ENCODE measurements at regions not wholly inside any gene's neighbourhood (a gene's known extent, or its start where the extent isn't known, plus 50 kb on each side); places are given as distances from the start of the nearest gene placed in this dataset.

DNA sequence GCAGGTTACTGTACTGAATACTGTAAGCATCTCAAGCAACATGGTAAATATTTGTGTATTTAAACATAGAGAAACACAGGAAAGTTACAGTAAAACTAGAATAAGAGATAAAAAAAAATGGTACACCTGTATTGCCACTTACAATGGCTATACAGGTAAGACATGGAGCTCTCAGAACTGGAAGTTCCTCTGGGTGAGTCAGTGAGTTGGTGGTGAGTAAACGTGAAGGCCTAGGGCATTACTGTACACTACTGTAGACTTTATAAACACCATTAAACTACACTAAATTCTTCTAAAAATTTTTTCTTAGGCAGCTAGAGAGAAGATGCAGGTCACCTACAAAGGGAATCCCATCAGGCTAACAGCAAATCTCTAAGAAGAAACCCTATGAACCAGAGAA is 872.9 kb downstream of the TAF11L14 start:
- Histone ChIP-seq H3F3A (ENCODE audit: insufficient read depth) (no peaks in the 10 kb centered on the region), H3K4me3 (no peak overlapping the region), H3K4me1 (ENCODE audit: insufficient read depth) (no peaks in the 10 kb centered on the region), H3K36me3 (ENCODE audit: low read depth) (no peaks in the 10 kb centered on the region), H3K79me2 (ENCODE audit: insufficient read depth) (no peaks in the 10 kb centered on the region), H3K4me2 (ENCODE audit: unreplicated experiment) (no peak overlapping the region), H3K9me2 (ENCODE audit: insufficient read depth) (no peaks in the 10 kb centered on the region), H4K20me1 (ENCODE audit: insufficient read depth) (no peaks in the 10 kb centered on the region; the same call in 1 of the 2 replicates), H3K9me3 (ENCODE audit: low read depth) (no peaks in the 10 kb centered on the region), H2AFZ (no peak overlapping the region), H3K27ac (no peak overlapping the region), H3K9ac (no peak overlapping the region), H3K27me3 (replicated peaks; ENCODE audit: insufficient read depth) (no peaks in the 10 kb centered on the region)
- 7 to 24% methylated on average over 1 of the region's 1 CpG for WGBS, 2 experiments (ENCODE audit: low coverage in 1 of 2, low lambda C conversion rate in 2 of 2, missing lambda C conversion rate in 2 of 2)
- no peak for TF ChIP-seq EZH2 (IDR thresholded peaks at IDR 0.05; ENCODE audit: insufficient read depth, poor library complexity, severe bottlenecking)
- no peak for TF ChIP-seq EZH2phosphoT487 (IDR thresholded peaks at IDR 0.05; ENCODE audit: insufficient read depth, low read depth)
- in situ Hi-C loops (cut with MboI) = no loop called here
- no peak for DNase-seq

DNA sequence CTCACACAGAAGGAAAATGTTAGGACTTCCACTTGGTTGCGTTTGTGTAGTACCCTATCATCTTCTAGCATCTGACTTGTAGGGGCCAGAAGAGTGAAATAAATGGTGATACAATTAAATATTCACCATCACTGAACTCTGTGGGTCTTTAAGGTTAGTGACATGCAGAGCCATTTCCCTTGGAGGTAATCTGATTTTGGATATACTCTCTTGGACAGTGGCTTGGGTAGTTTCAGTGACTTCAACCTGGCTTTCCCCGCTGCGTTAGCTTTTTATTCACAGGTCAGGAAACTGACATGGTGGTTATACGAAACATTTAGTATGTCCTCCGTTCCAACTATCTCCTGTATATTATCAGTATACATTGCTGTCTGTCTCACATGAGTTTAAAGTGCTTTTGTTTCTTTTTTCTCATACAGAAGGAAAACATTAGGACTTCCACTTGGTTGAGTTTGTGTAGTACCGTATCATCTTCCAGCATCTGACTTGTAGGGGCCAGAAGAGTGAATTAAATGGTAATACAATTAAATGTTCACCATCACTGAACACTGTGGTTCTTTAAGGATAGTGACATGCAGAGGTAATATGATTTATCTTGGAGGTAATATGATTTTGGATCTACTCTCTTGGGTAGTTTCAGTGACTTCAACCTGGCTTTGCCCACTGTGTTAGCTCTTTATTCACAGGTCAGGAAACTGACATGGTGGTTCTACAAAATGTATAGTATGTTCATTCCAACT is 883.6 kb downstream of the TAF11L14 start:
- no peak for DNase-seq
- H3K4me3 ChIP-seq = no peak overlapping the region
- no peaks in the 10 kb centered on the region for H3F3A ChIP-seq (ENCODE audit: insufficient read depth)
- H3K9ac ChIP-seq = no peak overlapping the region
- no peaks in the 10 kb centered on the region for H3K36me3 ChIP-seq (ENCODE audit: low read depth)
- no peaks in the 10 kb centered on the region for H4K20me1 ChIP-seq (ENCODE audit: insufficient read depth)
- H3K4me1 ChIP-seq (ENCODE audit: insufficient read depth) = no peaks in the 10 kb centered on the region
- TF ChIP-seq EZH2phosphoT487 (IDR thresholded peaks at IDR 0.05; ENCODE audit: insufficient read depth, low read depth) (no peak), EZH2 (IDR thresholded peaks at IDR 0.05; ENCODE audit: insufficient read depth, poor library complexity, severe bottlenecking) (no peak)
- H3K4me2 ChIP-seq (ENCODE audit: unreplicated experiment) = no peak overlapping the region
- no peak overlapping the region for H3K27ac ChIP-seq
- no peaks in the 10 kb centered on the region for H3K27me3 ChIP-seq (replicated peaks; ENCODE audit: insufficient read depth)
- H3K79me2 ChIP-seq (ENCODE audit: insufficient read depth) = no peaks in the 10 kb centered on the region
- no peaks in the 10 kb centered on the region for H3K9me3 ChIP-seq (ENCODE audit: low read depth)
- H3K9me2 ChIP-seq (ENCODE audit: insufficient read depth) = no peaks in the 10 kb centered on the region
- in situ Hi-C loops (cut with MboI) = no loop called here
- no peak overlapping the region for H2AFZ ChIP-seq
- WGBS, 2 experiments (ENCODE audit: low coverage in 1 of 2, low lambda C conversion rate in 2 of 2, missing lambda C conversion rate in 2 of 2) = 31 to 37% methylated on average over 6 of the region's 6 CpGs

DNA sequence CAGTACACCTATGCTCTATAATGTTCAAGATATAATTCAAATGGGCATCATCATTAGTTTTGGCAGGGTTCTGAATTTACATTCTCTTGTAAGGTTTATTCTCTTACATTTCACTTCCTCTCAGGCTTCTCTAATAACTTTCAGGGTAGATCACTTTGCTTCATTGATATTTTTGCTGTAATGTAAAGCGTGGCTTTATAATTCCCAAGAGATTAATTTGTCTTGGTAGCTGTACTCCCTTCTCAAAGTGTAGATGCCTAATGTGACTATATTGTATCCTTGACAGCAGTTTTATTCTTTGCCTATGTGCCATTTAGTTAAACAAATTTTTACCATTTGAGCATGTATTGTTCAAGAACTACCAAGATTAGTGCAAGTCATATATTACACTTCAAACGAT is 889.1 kb downstream of the TAF11L14 start:
- Histone ChIP-seq H4K20me1 (ENCODE audit: insufficient read depth) (no peaks in the 10 kb centered on the region), H3K9me3 (ENCODE audit: low read depth) (no peaks in the 10 kb centered on the region), H3K27me3 (replicated peaks; ENCODE audit: insufficient read depth) (no peaks in the 10 kb centered on the region), H3K36me3 (ENCODE audit: low read depth) (no peaks in the 10 kb centered on the region), H3K27ac (no peak overlapping the region), H3F3A (ENCODE audit: insufficient read depth) (no peaks in the 10 kb centered on the region), H3K4me1 (ENCODE audit: insufficient read depth) (no peaks in the 10 kb centered on the region), H3K79me2 (ENCODE audit: insufficient read depth) (no peaks in the 10 kb centered on the region), H3K4me2 (ENCODE audit: unreplicated experiment) (no peak overlapping the region), H3K9me2 (ENCODE audit: insufficient read depth) (no peaks in the 10 kb centered on the region), H3K4me3 (no peak overlapping the region), H2AFZ (no peak overlapping the region), H3K9ac (no peak overlapping the region)
- 31% methylated on average over 2 of the region's 2 CpGs for WGBS, 2 experiments (ENCODE audit: low coverage in 1 of 2, low lambda C conversion rate in 2 of 2, missing lambda C conversion rate in 2 of 2)
- DNase-seq = no peak
- in situ Hi-C loops (cut with MboI) = no loop called here
- TF ChIP-seq EZH2phosphoT487 (IDR thresholded peaks at IDR 0.05; ENCODE audit: insufficient read depth, low read depth) = no peak
- TF ChIP-seq EZH2 (IDR thresholded peaks at IDR 0.05; ENCODE audit: insufficient read depth, poor library complexity, severe bottlenecking) = no peak

GRCh38 chr5:18526792-18527405 is 892.6 kb downstream of the TAF11L14 start:
- no peak for DNase-seq
- H2AFZ ChIP-seq = no peak overlapping the region
- H3K4me1 ChIP-seq (ENCODE audit: insufficient read depth) = no peaks in the 10 kb centered on the region
- no peak overlapping the region for H3K4me3 ChIP-seq
- H3K9me2 ChIP-seq (ENCODE audit: insufficient read depth) = no peaks in the 10 kb centered on the region
- H4K20me1 ChIP-seq (ENCODE audit: insufficient read depth) = no peaks in the 10 kb centered on the region
- no peak for TF ChIP-seq EZH2 (IDR thresholded peaks at IDR 0.05; ENCODE audit: insufficient read depth, poor library complexity, severe bottlenecking)
- no peak for TF ChIP-seq EZH2phosphoT487 (IDR thresholded peaks at IDR 0.05; ENCODE audit: insufficient read depth, low read depth)
- H3K4me2 ChIP-seq (ENCODE audit: unreplicated experiment) = no peak overlapping the region
- H3K36me3 ChIP-seq (ENCODE audit: low read depth) = no peaks in the 10 kb centered on the region
- no peaks in the 10 kb centered on the region for H3F3A ChIP-seq (ENCODE audit: insufficient read depth)
- H3K9ac ChIP-seq = no peak overlapping the region
- H3K27me3 ChIP-seq (replicated peaks; ENCODE audit: insufficient read depth) = no peaks in the 10 kb centered on the region
- WGBS, 2 experiments (ENCODE audit: low coverage in 1 of 2, low lambda C conversion rate in 2 of 2, missing lambda C conversion rate in 2 of 2) = 2 to 4% methylated on average over 3 of the region's 3 CpGs
- no peak overlapping the region for H3K27ac ChIP-seq
- H3K79me2 ChIP-seq (ENCODE audit: insufficient read depth) = no peaks in the 10 kb centered on the region
- H3K9me3 ChIP-seq (ENCODE audit: low read depth) = no peaks in the 10 kb centered on the region
- in situ Hi-C loops (cut with MboI) = no loop called here
